ENCODE measurements at regions not wholly inside any gene's neighbourhood (a gene's known extent, or its start where the extent isn't known, plus 50 kb on each side); places are given as distances from the start of the nearest gene placed in this dataset.
"Not testable (repeated sequence)": the region's sequence is repeated elsewhere in the genome, so short reads cannot be mapped to it uniquely, and the experiment has no call there.

DNA sequence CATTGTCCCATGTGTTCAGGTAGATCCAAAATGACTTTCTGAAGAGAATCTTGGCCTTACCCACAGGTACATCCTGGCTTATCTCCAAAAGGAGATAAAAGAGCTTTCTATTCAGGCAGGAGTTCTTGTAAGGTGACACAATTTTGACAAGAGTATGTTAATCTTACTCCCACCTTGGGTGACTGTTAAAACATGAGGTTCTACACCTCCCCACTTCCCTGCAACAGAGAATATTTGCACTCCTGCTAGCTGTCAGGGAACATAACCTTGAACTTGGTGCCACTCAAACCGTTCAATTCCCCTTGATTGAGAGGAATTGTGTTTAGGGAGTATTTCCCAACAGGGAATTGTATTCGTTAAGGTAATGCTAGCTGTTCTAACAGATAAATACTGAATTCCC is 372.5 kb upstream of the KLHL29 start:
- no peak for DNase-seq

- no peak for DNase-seq
These were observed 369.3 kb upstream of the KLHL29 start for GRCh38 chr2:23015651-23016200.

DNA sequence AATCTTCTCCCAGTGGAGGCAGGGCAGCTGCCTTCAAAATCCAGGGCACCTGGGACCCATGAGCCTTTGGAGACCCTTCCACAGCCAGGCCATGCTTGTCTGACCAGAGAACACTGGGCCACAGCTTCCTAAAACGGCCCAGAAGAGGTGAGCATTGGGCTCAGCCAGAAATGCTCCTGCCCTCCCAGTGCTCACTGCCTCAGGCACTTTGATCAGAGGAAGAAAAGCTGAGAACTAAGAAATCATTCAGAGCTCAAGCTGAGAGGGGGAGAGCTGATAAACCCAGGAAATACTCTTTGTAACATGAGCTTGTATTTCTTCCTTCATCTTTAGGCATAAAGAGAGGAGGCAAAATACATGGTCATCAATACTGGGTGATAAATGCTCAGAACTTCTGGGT is 365.5 kb upstream of the KLHL29 start:
- DNase-seq = no peak

GRCh38 chr2:23020659-23021058 is 364.3 kb upstream of the KLHL29 start:
- no peak for DNase-seq

DNA sequence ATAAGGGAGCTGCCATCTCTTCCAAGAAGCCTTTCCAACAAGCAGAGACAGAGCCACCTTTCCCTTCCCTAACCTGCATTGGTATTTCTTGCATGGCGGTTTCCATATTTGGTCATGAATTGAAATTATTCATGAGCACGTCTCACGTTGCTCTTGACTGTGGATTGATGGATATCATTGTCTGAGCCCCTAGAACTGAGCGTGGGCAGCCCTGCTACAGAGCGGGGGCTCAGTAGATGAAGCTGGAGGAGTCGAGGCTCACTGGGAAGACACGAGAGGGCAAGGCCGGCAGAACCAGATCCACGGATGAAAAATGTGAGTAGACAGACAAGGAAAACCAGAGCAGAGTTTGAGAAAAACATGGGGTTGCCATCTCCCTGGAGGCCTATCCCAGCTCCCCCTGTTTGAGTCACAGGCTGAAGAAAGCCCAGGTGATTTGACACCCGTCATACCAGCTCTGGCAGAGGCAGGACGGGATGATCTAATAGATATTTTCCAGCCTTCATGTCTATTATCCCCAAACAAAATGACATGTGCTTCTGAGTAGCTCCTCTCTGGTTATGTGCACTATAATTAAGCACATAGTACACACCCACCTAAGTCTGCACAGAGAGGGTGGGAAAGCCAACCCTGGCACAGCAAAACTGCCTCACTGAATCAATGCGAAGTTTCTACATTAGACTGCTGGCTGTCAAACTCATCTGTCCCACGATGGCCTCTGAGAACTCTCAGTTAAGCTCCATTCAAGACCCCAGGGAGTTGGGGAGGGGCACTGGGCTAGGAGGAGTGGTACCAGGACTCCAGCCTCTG is 363.5 kb upstream of the KLHL29 start:
- no peak for DNase-seq

DNA sequence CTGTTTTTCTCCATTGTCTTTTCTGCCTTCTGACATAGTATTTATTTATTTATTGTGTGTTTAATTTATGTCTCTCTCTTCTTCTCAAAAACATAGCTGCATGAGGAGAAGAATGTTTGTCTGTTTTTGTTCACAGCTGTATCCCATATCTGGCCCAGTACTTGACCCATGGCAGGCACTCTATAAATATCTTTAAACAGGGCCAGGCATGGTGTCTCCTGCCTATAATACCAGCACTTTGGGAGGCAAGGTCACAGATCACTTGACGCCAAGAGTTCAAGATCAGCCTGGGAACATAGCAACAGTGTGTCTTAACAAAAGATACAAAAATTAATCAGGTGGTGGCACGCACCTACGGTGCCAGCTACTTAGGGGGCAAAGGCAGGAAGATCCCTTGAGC is 361.3 kb upstream of the KLHL29 start:
- DNase-seq = no peak

- DNase-seq = no peak
These were observed 358.3 kb upstream of the KLHL29 start for GRCh38 chr2:23026671-23027070.

GRCh38 chr2:23027396-23027795 is 357.6 kb upstream of the KLHL29 start:
- no peak for DNase-seq

GRCh38 chr2:23028106-23028505 is 356.9 kb upstream of the KLHL29 start:
- DNase-seq = no peak

GRCh38 chr2:23029111-23029510 is 355.9 kb upstream of the KLHL29 start:
- no peak for DNase-seq

DNA sequence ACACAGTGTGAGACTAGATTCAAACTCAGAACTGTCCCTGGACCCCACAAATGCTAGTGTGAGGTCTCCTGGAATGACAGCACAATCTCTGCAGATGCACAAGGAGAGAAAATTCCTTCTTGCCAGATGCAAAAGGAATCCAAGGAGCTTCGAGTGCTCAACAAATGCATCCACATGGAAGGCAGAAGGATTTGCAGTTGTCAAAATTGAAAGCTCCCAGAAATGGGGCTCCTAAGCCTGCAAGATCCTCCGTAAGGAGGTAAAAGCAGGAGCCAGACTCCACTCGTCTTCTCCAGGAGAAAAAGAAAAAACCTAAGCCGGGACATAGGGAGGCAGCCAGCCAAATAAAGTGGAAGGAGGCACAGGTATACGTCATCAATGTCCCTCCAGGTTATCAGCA is 355.0 kb upstream of the KLHL29 start:
- no peak for DNase-seq

DNA sequence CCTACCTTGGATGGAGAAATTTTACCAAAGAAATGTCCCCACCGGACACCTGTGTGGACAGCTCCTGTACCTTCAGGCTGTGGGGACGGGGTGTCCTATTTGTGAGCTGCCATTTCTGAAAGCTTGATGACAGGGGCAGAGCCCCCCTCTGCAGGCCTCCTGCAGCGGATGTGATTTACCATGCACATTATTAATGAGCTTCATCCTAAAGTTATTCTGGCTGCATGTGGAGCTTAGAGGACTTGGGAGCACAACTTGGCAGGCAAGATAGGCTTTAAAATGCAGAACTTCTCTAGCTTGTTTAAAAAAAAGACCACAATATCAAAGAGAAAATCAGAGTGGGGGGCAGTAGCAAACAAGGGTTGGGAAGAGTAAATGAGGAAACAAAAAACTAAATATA is 350.0 kb upstream of the KLHL29 start:
- DNase-seq = no peak

- DNase-seq = no peak
These were observed 348.4 kb upstream of the KLHL29 start for GRCh38 chr2:23036629-23037028.

GRCh38 chr2:23037596-23037995 is 347.4 kb upstream of the KLHL29 start:
- DNase-seq = no peak

DNA sequence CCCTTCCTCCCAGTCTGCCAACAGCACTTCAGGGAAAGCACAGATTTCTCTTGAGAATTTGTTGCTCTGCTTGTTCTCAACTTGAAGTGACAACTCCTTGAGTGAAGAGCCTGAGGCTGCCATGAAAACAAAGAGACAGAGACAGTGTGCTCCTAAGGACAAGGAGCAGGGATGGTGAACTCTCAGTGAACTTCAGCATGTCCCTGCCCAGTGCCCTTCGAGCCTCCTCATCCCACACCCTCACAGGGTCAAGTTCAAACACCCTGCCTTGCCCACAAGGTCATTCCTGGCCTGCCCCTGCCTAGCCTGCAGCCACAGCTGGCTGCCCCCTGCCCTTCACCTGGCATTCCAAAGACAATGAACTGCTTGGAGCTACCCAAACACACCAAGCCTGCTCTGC is 343.5 kb upstream of the KLHL29 start:
- DNase-seq = no peak

GRCh38 chr2:23042216-23042906 is 342.6 kb upstream of the KLHL29 start:
- no peak for DNase-seq

- DNase-seq = no peak
These were observed 334.6 kb upstream of the KLHL29 start for GRCh38 chr2:23050388-23050787.

GRCh38 chr2:23053601-23054000 is 331.4 kb upstream of the KLHL29 start:
- no peak for DNase-seq

GRCh38 chr2:23055251-23055650 is 329.7 kb upstream of the KLHL29 start:
- DNase-seq = no peak

DNA sequence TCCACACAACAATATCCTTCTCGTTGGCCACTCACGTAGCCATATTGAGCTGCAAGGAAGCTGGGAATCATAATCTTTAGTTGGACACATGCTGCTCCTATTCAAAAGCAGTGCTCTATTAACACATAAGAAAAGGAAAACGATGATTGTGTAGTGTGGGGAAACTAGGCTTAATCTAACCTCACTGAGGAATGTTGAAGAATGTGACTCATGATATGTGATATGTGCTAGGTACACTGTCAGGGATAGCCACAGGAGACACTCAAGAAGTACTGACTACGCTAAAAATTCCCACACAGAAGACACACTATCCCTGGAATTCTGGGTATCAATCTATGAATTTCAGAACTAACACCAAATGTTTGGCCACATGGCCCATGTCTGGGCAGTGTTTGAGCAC is 328.1 kb upstream of the KLHL29 start:
- not testable (repeated sequence) for DNase-seq

GRCh38 chr2:23058435-23058834 is 326.5 kb upstream of the KLHL29 start:
- DNase-seq = no peak

DNA sequence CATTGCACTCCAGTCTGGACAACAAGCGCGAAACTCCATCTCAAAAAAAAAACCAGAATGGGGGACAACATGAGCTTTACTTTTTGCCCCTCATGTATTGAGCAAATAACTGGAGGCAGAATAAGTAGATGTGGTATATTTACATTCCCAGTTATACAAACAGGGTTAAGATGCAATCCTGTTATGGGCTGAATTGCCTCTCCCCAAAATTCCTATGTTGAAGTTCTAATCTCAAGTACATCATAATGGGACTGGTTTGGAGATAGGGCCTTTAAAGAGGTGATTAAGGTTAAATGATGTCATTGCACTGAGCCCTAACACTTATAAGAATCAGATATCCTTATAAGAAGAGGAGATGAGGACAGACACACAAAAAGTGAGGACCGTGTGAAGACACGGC is 319.8 kb upstream of the KLHL29 start:
- DNase-seq = no peak

- DNase-seq = no peak
These were observed 319.0 kb upstream of the KLHL29 start for GRCh38 chr2:23065936-23066335.

DNA sequence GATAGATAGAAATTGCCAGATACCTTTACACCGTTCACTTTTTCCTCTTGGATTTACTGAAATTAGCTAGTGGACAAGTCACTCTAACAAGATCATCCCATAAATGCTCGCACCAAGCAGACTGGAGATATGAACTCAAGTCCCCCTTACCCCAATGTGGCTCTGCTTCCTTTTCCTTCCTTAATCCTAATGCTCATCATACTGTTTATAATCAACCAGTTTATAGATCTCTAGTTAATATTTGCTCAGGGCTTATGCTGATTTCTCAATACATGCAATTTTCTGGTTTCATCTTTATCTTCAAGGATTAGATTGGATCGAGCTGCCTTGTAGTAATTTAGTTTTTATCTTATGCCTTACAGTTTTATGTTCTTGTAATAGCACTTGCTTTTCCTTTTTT is 318.3 kb upstream of the KLHL29 start:
- DNase-seq = no peak
